ENCODE measurements at regions not wholly inside any gene's neighbourhood (a gene's known extent, or its start where the extent isn't known, plus 50 kb on each side); places are given as distances from the start of the nearest gene placed in this dataset.

DNA sequence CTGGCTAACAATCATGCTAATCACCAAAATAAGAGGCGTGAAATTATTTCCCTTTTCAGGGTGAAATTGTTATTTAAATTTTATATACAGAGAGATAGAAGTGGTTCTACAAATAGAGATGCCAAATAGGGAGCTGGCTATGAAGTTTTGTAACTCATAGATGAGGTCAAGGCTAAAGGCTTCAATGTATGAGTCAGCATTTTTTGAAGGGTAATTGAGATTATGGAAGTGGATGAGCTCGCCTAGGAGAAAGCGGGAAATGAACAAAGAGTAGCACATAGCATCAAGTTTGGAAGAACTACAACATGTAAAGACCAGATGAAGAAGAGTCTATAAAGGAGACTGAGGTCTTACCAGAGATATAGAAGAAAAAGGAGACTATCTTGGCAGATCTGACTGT is 838.1 kb downstream of the DNAJB9 start:
- DNase-seq (ENCODE audit: low read depth in 1 of 2, low spot score in 1 of 2), result no peak
- H3K27ac ChIP-seq (replicated peaks), result no peak overlapping the region
- no peaks in the 10 kb centered on the region for H3K27me3 ChIP-seq (ENCODE audit: insufficient read depth, poor library complexity, severe bottlenecking)
- no peak overlapping the region for H3K4me3 ChIP-seq (replicated peaks; ENCODE audit: insufficient read depth, low read length)
- no peak for TF ChIP-seq POLR2AphosphoS5 (IDR thresholded peaks at IDR 0.05; ENCODE audit: low read depth)
- no peak for TF ChIP-seq GABPA (IDR thresholded peaks at IDR 0.05; ENCODE audit: low read depth)
- no peak for TF ChIP-seq SPI1 (IDR thresholded peaks at IDR 0.05; ENCODE audit: borderline replicate concordance, low read depth)
- TF ChIP-seq, protein P1, sequence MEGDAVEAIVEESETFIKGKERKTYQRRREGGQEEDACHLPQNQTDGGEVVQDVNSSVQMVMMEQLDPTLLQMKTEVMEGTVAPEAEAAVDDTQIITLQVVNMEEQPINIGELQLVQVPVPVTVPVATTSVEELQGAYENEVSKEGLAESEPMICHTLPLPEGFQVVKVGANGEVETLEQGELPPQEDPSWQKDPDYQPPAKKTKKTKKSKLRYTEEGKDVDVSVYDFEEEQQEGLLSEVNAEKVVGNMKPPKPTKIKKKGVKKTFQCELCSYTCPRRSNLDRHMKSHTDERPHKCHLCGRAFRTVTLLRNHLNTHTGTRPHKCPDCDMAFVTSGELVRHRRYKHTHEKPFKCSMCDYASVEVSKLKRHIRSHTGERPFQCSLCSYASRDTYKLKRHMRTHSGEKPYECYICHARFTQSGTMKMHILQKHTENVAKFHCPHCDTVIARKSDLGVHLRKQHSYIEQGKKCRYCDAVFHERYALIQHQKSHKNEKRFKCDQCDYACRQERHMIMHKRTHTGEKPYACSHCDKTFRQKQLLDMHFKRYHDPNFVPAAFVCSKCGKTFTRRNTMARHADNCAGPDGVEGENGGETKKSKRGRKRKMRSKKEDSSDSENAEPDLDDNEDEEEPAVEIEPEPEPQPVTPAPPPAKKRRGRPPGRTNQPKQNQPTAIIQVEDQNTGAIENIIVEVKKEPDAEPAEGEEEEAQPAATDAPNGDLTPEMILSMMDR (IDR thresholded peaks at IDR 0.05; ENCODE audit: insufficient read depth, low read length), result no peak
- TF ChIP-seq, protein P2, sequence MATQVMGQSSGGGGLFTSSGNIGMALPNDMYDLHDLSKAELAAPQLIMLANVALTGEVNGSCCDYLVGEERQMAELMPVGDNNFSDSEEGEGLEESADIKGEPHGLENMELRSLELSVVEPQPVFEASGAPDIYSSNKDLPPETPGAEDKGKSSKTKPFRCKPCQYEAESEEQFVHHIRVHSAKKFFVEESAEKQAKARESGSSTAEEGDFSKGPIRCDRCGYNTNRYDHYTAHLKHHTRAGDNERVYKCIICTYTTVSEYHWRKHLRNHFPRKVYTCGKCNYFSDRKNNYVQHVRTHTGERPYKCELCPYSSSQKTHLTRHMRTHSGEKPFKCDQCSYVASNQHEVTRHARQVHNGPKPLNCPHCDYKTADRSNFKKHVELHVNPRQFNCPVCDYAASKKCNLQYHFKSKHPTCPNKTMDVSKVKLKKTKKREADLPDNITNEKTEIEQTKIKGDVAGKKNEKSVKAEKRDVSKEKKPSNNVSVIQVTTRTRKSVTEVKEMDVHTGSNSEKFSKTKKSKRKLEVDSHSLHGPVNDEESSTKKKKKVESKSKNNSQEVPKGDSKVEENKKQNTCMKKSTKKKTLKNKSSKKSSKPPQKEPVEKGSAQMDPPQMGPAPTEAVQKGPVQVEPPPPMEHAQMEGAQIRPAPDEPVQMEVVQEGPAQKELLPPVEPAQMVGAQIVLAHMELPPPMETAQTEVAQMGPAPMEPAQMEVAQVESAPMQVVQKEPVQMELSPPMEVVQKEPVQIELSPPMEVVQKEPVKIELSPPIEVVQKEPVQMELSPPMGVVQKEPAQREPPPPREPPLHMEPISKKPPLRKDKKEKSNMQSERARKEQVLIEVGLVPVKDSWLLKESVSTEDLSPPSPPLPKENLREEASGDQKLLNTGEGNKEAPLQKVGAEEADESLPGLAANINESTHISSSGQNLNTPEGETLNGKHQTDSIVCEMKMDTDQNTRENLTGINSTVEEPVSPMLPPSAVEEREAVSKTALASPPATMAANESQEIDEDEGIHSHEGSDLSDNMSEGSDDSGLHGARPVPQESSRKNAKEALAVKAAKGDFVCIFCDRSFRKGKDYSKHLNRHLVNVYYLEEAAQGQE (IDR thresholded peaks at IDR 0.05; ENCODE audit: insufficient replicate concordance, low read depth), result no peak

DNA sequence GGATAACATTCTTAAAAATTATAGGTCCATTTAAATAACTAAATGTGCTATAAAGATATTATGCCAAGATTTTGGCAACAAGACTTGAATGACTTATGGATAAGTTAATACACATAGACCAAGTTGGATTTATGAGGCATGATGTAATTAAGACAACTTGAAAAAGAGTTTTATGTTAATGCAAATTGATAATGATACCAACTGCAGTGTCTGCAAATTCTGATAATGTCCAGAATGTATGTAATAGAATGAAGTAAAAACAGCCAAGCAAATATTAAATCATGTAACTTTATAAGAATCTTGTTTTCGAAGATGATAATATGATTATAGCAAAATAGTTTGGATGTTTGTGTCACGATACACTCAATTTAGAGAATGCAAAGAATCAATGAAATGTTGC is 868.3 kb downstream of the DNAJB9 start:
- no peak for DNase-seq (ENCODE audit: low read depth in 1 of 2, low spot score in 1 of 2)
- TF ChIP-seq, protein P1 (IDR thresholded peaks at IDR 0.05; ENCODE audit: insufficient read depth, low read length), result no peak
- TF ChIP-seq, protein P2 (IDR thresholded peaks at IDR 0.05; ENCODE audit: insufficient replicate concordance, low read depth), result no peak
- no peak for TF ChIP-seq SPI1 (IDR thresholded peaks at IDR 0.05; ENCODE audit: borderline replicate concordance, low read depth)
- Histone ChIP-seq H3K4me3 (replicated peaks; ENCODE audit: insufficient read depth, low read length) (no peak overlapping the region), H3K27ac (replicated peaks) (no peak overlapping the region), H3K27me3 (ENCODE audit: insufficient read depth, poor library complexity, severe bottlenecking) (no peaks in the 10 kb centered on the region)

DNA sequence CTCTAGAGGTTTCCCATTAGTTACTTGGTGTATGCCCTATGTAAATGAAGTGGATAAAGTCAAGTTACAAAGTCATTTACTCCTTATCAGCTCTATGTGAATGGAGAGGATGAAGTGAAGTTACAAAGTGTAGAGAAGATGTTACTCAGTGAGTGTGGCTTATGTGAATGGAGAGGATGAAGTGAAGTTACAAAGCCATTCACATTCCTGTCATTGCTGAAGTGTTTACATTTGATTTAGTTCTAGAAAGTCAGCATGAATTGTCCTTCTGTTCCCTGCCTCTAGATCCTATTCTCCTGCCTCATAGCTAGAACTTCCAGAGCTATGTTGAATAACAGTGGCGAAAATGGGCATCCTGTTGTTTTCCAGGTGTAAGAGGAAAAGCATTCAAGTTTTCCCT is 880.1 kb downstream of the DNAJB9 start:
- TF ChIP-seq SPI1 (IDR thresholded peaks at IDR 0.05; ENCODE audit: borderline replicate concordance, low read depth), result no peak
- TF ChIP-seq, protein P2 (IDR thresholded peaks at IDR 0.05; ENCODE audit: insufficient replicate concordance, low read depth), result no peak
- TF ChIP-seq, protein P1 (IDR thresholded peaks at IDR 0.05; ENCODE audit: insufficient read depth, low read length), result no peak
- TF ChIP-seq POLR2AphosphoS5 (IDR thresholded peaks at IDR 0.05; ENCODE audit: low read depth), result no peak
- no peak for TF ChIP-seq GABPA (IDR thresholded peaks at IDR 0.05; ENCODE audit: low read depth)
- no peak overlapping the region for H3K4me3 ChIP-seq (replicated peaks; ENCODE audit: insufficient read depth, low read length)
- H3K27ac ChIP-seq (replicated peaks), result no peak overlapping the region
- no peak for DNase-seq (ENCODE audit: low read depth in 1 of 2, low spot score in 1 of 2)
- H3K27me3 ChIP-seq (ENCODE audit: insufficient read depth, poor library complexity, severe bottlenecking), result no peaks in the 10 kb centered on the region

All from HL-60 (cell line).